MCF 10A (cell line): ENCODE measurements at regions not wholly inside any gene's neighbourhood (a gene's known extent, or its start where the extent isn't known, plus 50 kb on each side); places are given as distances from the start of the nearest gene placed in this dataset.

Experiments
- BruUV-seq: library from RNA; stranded (reverse); fragments of 400-500 nt; replicated peaks from 2 replicates; lab custom pipeline; 2021; lab: Mats Ljungman, UMichigan
- CTCF ChIA-PET: fragments of 300-600 bp; sonication (Branson Sonifier 250); formaldehyde crosslinking; extraction: SDS; loops from one replicate; lab custom pipeline; 2021; ENCODE audit warnings: antibody characterized with exemption, inconsistent platforms; lab: Yijun Ruan, JAX
- POLR2A ChIA-PET: fragments of 300-600, 350-650 bp; sonication (Branson Sonifier 250); formaldehyde crosslinking; extraction: SDS; loops from one replicate; lab custom pipeline; 2020; ENCODE audit warnings: antibody characterized with exemption, inconsistent platforms; lab: Yijun Ruan, JAX
- DNase-seq: peaks from one replicate; pipeline ENCODE4 v3.0.0-alpha.2; 2018; ENCODE audit not compliant: unreplicated experiment
- H3K27ac Mint-ChIP-seq: one replicate; pipeline ENCODE4 v1.8.0; 2022; ENCODE audit warnings: mild to moderate bottlenecking, low read depth, mixed read lengths; ENCODE audit not compliant: unreplicated experiment
- H3K27me3 Mint-ChIP-seq: one replicate; pipeline ENCODE4 v1.8.0; 2022; ENCODE audit warnings: mixed read lengths; ENCODE audit not compliant: insufficient read depth, unreplicated experiment
- H3K36me3 Mint-ChIP-seq: one replicate; pipeline ENCODE4 v1.8.0; 2022; ENCODE audit warnings: mild to moderate bottlenecking, moderate library complexity, mixed read lengths; ENCODE audit not compliant: insufficient read depth, unreplicated experiment
- H3K4me1 Mint-ChIP-seq: one replicate; pipeline ENCODE4 v1.8.0; 2022; ENCODE audit warnings: mixed read lengths; ENCODE audit not compliant: insufficient read depth, unreplicated experiment
- H3K4me3 Mint-ChIP-seq: one replicate; pipeline ENCODE4 v1.8.0; 2022; ENCODE audit warnings: mild to moderate bottlenecking, moderate library complexity, mixed read lengths; ENCODE audit not compliant: unreplicated experiment
- H3K9me3 Mint-ChIP-seq: one replicate; pipeline ENCODE4 v1.8.0; 2022; ENCODE audit warnings: mixed read lengths; ENCODE audit not compliant: unreplicated experiment
- intact Hi-C: fragments of 100-400 bp; cut with micrococcal nuclease; formaldehyde crosslinking; loops from 2 replicates; pipeline ENCODE4 v1.14.1; 2022
- TF ChIP-seq, protein P1 (sequence below): fragments of 200-600 bp; IDR thresholded peaks from one replicate; pipeline ENCODE4 v1.8.0; 2022; ENCODE audit warnings: antibody characterized with exemption, mild to moderate bottlenecking; ENCODE audit not compliant: unreplicated experiment

DNA sequence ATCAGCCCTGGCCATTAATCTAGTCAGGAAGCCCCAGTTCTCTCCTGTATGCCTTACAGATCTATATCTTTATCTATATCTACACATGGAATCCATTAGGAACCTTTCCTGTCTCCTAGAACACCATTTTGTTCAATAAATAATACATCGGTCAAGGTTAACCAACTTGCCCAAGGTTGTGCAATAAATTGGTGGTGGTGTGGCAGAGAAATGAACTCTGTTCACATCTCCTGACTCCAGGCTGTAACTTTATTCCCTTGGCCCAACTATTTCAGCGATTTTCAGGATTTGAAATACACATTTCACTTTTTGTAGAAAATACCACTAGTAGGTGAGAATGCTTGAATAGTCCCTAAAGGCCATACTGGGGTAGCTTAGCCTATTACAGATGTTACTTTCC lies 712.5 kb upstream of the FZD8 start:
- H3K27me3 Mint-ChIP-seq: no peaks in the 10 kb centered on the region
- no peak overlapping the region for H3K4me3 Mint-ChIP-seq
- POLR2A ChIA-PET: no interaction called here
- intact Hi-C loops: no loop called here
- TF ChIP-seq, protein P1, sequence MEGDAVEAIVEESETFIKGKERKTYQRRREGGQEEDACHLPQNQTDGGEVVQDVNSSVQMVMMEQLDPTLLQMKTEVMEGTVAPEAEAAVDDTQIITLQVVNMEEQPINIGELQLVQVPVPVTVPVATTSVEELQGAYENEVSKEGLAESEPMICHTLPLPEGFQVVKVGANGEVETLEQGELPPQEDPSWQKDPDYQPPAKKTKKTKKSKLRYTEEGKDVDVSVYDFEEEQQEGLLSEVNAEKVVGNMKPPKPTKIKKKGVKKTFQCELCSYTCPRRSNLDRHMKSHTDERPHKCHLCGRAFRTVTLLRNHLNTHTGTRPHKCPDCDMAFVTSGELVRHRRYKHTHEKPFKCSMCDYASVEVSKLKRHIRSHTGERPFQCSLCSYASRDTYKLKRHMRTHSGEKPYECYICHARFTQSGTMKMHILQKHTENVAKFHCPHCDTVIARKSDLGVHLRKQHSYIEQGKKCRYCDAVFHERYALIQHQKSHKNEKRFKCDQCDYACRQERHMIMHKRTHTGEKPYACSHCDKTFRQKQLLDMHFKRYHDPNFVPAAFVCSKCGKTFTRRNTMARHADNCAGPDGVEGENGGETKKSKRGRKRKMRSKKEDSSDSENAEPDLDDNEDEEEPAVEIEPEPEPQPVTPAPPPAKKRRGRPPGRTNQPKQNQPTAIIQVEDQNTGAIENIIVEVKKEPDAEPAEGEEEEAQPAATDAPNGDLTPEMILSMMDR: no peak
- no peaks in the 10 kb centered on the region for H3K36me3 Mint-ChIP-seq
- no peaks in the 10 kb centered on the region for H3K4me1 Mint-ChIP-seq
- H3K27ac Mint-ChIP-seq: no peak overlapping the region
- CTCF ChIA-PET: no interaction called here
- no peaks in the 10 kb centered on the region for H3K9me3 Mint-ChIP-seq
- no peak for DNase-seq
- BruUV-seq: no TSS peak

DNA sequence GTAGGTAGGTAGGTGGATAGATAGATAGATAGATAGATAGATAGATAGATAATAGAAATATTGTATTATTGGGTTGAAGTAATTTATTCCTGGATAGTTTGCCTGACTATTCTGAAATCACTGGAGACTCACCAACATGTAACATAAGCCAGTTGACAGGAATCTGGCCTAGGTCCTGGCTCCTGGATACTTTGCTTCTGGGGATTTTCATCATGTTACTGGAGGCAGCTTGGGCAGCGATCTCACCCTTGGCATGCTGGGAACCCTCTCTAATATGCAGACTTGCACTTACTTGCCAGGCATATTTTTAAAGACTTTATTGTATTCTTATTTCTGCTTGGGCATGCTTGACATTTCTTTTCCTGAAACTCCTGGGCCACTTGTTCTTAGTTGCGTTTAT lies 709.1 kb upstream of the FZD8 start:
- no TSS peak for BruUV-seq
- no peaks in the 10 kb centered on the region for H3K9me3 Mint-ChIP-seq
- TF ChIP-seq, protein P1: no peak
- intact Hi-C loops: no loop called here
- H3K27me3 Mint-ChIP-seq: no peaks in the 10 kb centered on the region
- POLR2A ChIA-PET: no interaction called here
- CTCF ChIA-PET: no interaction called here
- no peaks in the 10 kb centered on the region for H3K4me1 Mint-ChIP-seq
- DNase-seq: no peak
- no peak overlapping the region for H3K4me3 Mint-ChIP-seq
- H3K36me3 Mint-ChIP-seq: no peaks in the 10 kb centered on the region
- H3K27ac Mint-ChIP-seq: no peak overlapping the region

DNA sequence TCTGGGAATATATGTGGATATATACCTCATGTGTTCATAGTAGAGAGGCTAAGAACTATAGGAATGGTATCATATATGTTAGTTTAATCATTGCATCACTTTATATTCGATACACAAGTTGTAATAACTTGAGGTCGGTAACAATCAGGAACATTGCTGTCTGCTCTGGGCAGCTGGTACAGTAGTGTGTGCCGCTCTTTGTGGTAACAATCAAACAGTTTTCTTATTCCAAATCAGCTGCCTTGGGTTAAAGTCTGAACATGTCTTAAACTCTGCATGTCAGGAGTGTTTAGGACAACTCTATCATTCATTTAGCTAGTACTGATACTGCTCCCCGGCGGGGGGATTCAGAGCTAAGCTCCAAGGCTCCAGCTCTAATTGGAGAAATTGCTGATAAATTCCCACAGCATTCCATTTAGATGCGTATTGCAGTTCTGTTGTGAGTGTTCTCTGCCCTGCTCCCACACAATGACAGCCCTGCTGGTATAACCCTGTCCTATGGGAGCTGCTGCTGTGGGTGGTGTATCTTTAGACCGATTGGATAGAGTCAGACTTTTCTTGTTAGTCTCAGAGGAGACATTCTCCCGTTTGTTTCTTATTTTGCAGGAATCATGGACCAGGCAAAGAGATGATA lies 707.5 kb upstream of the FZD8 start:
- no peak for DNase-seq
- ChIA-PET CTCF (no interaction called here), POLR2A (no interaction called here)
- Mint-ChIP-seq H3K27ac (no peak overlapping the region), H3K27me3 (no peaks in the 10 kb centered on the region), H3K4me3 (no peak overlapping the region), H3K9me3 (no peaks in the 10 kb centered on the region), H3K36me3 (no peaks in the 10 kb centered on the region), H3K4me1 (no peaks in the 10 kb centered on the region)
- intact Hi-C loops: no loop called here
- TF ChIP-seq, protein P1: no peak
- no TSS peak for BruUV-seq

DNA sequence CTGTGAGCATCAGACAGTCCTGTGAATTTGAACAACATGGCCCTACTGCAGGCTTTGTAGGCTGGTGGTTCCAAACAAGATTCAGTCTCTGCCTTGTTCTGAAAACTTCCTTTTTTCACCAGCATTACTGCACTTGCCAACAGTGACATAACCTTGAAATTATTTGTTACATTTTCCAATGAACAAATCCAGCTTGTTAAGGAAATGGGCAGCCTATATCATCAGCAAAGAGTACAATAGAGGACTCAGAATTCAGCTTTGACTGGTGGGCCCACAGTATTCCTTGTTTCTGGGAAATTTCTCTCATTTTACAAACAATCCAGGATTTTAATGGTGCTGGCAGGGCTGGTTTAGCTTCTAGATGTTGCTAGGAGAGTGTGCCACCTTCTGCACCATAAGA lies 703.7 kb upstream of the FZD8 start:
- H3K9me3 Mint-ChIP-seq: no peaks in the 10 kb centered on the region
- TF ChIP-seq, protein P1: no peak
- H3K36me3 Mint-ChIP-seq: no peaks in the 10 kb centered on the region
- no peaks in the 10 kb centered on the region for H3K27me3 Mint-ChIP-seq
- no TSS peak for BruUV-seq
- POLR2A ChIA-PET: no interaction called here
- CTCF ChIA-PET: interaction anchor here (0.6 kb wide), 1 partner anchor 1150 kb away, joined by 4 read pairs; no protein-coding TSS in a partner anchor
- H3K4me3 Mint-ChIP-seq: no peak overlapping the region
- no peak for DNase-seq
- no peak overlapping the region for H3K27ac Mint-ChIP-seq
- H3K4me1 Mint-ChIP-seq: no peaks in the 10 kb centered on the region
- intact Hi-C loops: no loop called here
